HG03460 (cell line): ENCODE measurements at regions not wholly inside any gene's neighbourhood (a gene's known extent, or its start where the extent isn't known, plus 50 kb on each side); places are given as distances from the start of the nearest gene placed in this dataset.
"Not testable (repeated sequence)": the region's sequence is repeated elsewhere in the genome, so short reads cannot be mapped to it uniquely, and the experiment has no call there.

Experiments
- ATAC-seq: cut with Tn5 transposase; IDR thresholded peaks from one replicate; pipeline ENCODE4 v1.9.1; 2021; ENCODE audit not compliant: unreplicated experiment

- ATAC-seq = no peak
Observed at GRCh38 chr12:131192951-131193350, 239.2 kb downstream of the ADGRD1 start.

GRCh38 chr12:131194166-131194565, 240.5 kb downstream of the ADGRD1 start:
- no peak for ATAC-seq

GRCh38 chr12:131195796-131196195, 242.1 kb downstream of the ADGRD1 start:
- ATAC-seq = no peak

GRCh38 chr12:131196220-131196619, 242.5 kb downstream of the ADGRD1 start:
- no peak for ATAC-seq

GRCh38 chr12:131197490-131197889, 243.8 kb downstream of the ADGRD1 start:
- ATAC-seq = no peak

GRCh38 chr12:131199221-131199620, 245.5 kb downstream of the ADGRD1 start:
- no peak for ATAC-seq

- ATAC-seq = not testable (repeated sequence)
Observed at GRCh38 chr12:131201912-131202311, 248.2 kb downstream of the ADGRD1 start.

GRCh38 chr12:131202592-131203378, 249.1 kb downstream of the ADGRD1 start:
- ATAC-seq = no peak

GRCh38 chr12:131203666-131204415, 250.1 kb downstream of the ADGRD1 start:
- ATAC-seq = no peak

- no peak for ATAC-seq
Observed at GRCh38 chr12:131204416-131205274, 250.9 kb downstream of the ADGRD1 start.

- not testable (repeated sequence) for ATAC-seq
Observed at GRCh38 chr12:131205275-131205933, 251.7 kb downstream of the ADGRD1 start.

- ATAC-seq = not testable (repeated sequence)
Observed at GRCh38 chr12:131206630-131207299, 253.1 kb downstream of the ADGRD1 start.

GRCh38 chr12:131207300-131207660, 253.6 kb downstream of the ADGRD1 start:
- not testable (repeated sequence) for ATAC-seq

GRCh38 chr12:131207841-131208240, 254.1 kb downstream of the ADGRD1 start:
- not testable (repeated sequence) for ATAC-seq

- ATAC-seq = no peak
Observed at GRCh38 chr12:131208425-131208824, 254.7 kb downstream of the ADGRD1 start.

- ATAC-seq = no peak
Observed at GRCh38 chr12:131209082-131210070, 255.7 kb downstream of the ADGRD1 start.

- no peak for ATAC-seq
Observed at GRCh38 chr12:131210506-131211339, 257.0 kb downstream of the ADGRD1 start.

- no peak for ATAC-seq
Observed at GRCh38 chr12:131211340-131211938, 257.7 kb downstream of the ADGRD1 start.
